IMR-90 (cell line): ENCODE measurements at regions not wholly inside any gene's neighbourhood (a gene's known extent, or its start where the extent isn't known, plus 50 kb on each side); places are given as distances from the start of the nearest gene placed in this dataset.

Experiments
- ATAC-seq: fragments of 200-7000 bp; cut with Tn5 transposase; 2 replicates; pipeline ENCODE4 v1.9.1; 2020; ENCODE audit warnings: low read depth, mild to moderate bottlenecking, moderate library complexity
- BruUV-seq: library from RNA; stranded (reverse); fragments of 400-500 nt; replicated peaks from 2 replicates; lab custom pipeline; 2021; lab: Mats Ljungman, UMichigan
- CTCF ChIA-PET: fragments of 300-600 bp; formaldehyde crosslinking; extraction: SDS; loops from one replicate; lab custom pipeline; 2021; ENCODE audit warnings: antibody characterized with exemption; lab: Yijun Ruan, JAX
- POLR2A ChIA-PET: fragments of 300-600 bp; sonication (Branson Sonifier 250); formaldehyde crosslinking; loops from one replicate; lab custom pipeline; 2022; ENCODE audit warnings: antibody characterized with exemption; ENCODE audit not compliant: unreplicated experiment; lab: Charles Lee
- DNase-seq: peaks from one replicate; pipeline ENCODE4 v3.0.0; 2013
- H2AFZ ChIP-seq: replicated peaks from 2 replicates; pipeline ENCODE3; 2013; ENCODE audit warnings: low read length, mild to moderate bottlenecking; ENCODE audit not compliant: poor library complexity
- H2AK5ac ChIP-seq: 2 replicates; pipeline ENCODE4 v1.6.1; 2013; ENCODE audit warnings: low read depth, low read length, inconsistent platforms
- H2AK9ac ChIP-seq: replicated peaks from 2 replicates; pipeline ENCODE3; 2013; ENCODE audit warnings: mild to moderate bottlenecking, low read depth, low read length, moderate library complexity; ENCODE audit not compliant: poor library complexity
- H2BK120ac ChIP-seq: 2 replicates; pipeline ENCODE4 v1.6.1; 2013; ENCODE audit warnings: low read depth, low read length, inconsistent platforms
- H2BK15ac ChIP-seq: 3 replicates; pipeline ENCODE4 v1.6.1; 2013; ENCODE audit warnings: low read depth, low read length, inconsistent platforms
- H2BK20ac ChIP-seq: 2 replicates; pipeline ENCODE4 v1.6.1; 2013; ENCODE audit warnings: low read depth, mild to moderate bottlenecking, inconsistent platforms, low read length, moderate library complexity
- H2BK5ac ChIP-seq: 2 replicates; pipeline ENCODE4 v1.6.1; 2013; ENCODE audit warnings: mild to moderate bottlenecking, low read depth, low read length, inconsistent platforms; ENCODE audit not compliant: poor library complexity, severe bottlenecking
- H3K14ac ChIP-seq: replicated peaks from 2 replicates; pipeline ENCODE4 v1.6.1; 2013; ENCODE audit warnings: low read depth, low read length, inconsistent platforms
- H3K18ac ChIP-seq: 2 replicates; pipeline ENCODE4 v1.6.1; 2013; ENCODE audit warnings: low read depth, low read length, control low read depth
- H3K23ac ChIP-seq: 2 replicates; pipeline ENCODE4 v1.6.1; 2013; ENCODE audit warnings: low read depth, low read length, inconsistent platforms
- H3K27ac ChIP-seq: 2 replicates; pipeline ENCODE4 v1.5.1; 2013; ENCODE audit warnings: mild to moderate bottlenecking, control low read depth, low read length; ENCODE audit not compliant: insufficient read depth
- H3K27me3 ChIP-seq: 2 replicates; pipeline ENCODE4 v1.6.1; 2013; ENCODE audit warnings: low read length; ENCODE audit not compliant: control insufficient read depth, insufficient read depth
- H3K36me3 ChIP-seq: 2 replicates; pipeline ENCODE4 v1.6.1; 2013; ENCODE audit warnings: low read length, mixed read lengths; ENCODE audit not compliant: control insufficient read depth, insufficient read depth
- H3K4ac ChIP-seq: 2 replicates; pipeline ENCODE4 v1.6.1; 2013; ENCODE audit warnings: low read depth, low read length, inconsistent platforms
- H3K4me1 ChIP-seq: 2 replicates; pipeline ENCODE4 v1.6.1; 2013; ENCODE audit warnings: low read length, mixed read lengths; ENCODE audit not compliant: control insufficient read depth, insufficient read depth
- H3K4me2 ChIP-seq: 2 replicates; pipeline ENCODE4 v1.6.1; 2013; ENCODE audit warnings: low read depth, mild to moderate bottlenecking, control low read depth, low read length, moderate library complexity
- H3K4me3 ChIP-seq: 2 replicates; pipeline ENCODE4 v1.5.1; 2013; ENCODE audit warnings: low read depth, mild to moderate bottlenecking, control low read depth, low read length, moderate library complexity; ENCODE audit not compliant: insufficient read depth
- H3K56ac ChIP-seq: 2 replicates; pipeline ENCODE4 v1.6.1; 2013; ENCODE audit warnings: low read length, inconsistent platforms; ENCODE audit not compliant: insufficient read depth; ENCODE audit errors: extremely low read depth
- H3K79me1 ChIP-seq, 2 experiments: 2 replicates each; pipeline ENCODE4 v1.6.1; 2013; ENCODE audit warnings: low read length in 2 of 2, inconsistent platforms in 1 of 2, low read depth in 1 of 2
- H3K9ac ChIP-seq: 2 replicates; pipeline ENCODE4 v1.6.1; 2013; ENCODE audit warnings: low read depth, low read length, control low read depth
- H3K9me1 ChIP-seq: 2 replicates; pipeline ENCODE4 v1.6.1; 2013; ENCODE audit warnings: low read length, inconsistent platforms; ENCODE audit not compliant: insufficient read depth
- H3K9me3 ChIP-seq: 2 replicates; pipeline ENCODE4 v1.6.1; 2013; ENCODE audit warnings: low read length; ENCODE audit not compliant: control insufficient read depth, insufficient read depth
- H4K20me1 ChIP-seq: 2 replicates; pipeline ENCODE4 v1.6.1; 2013; ENCODE audit warnings: low read length, inconsistent platforms; ENCODE audit not compliant: insufficient read depth
- H4K5ac ChIP-seq: 2 replicates; pipeline ENCODE4 v1.6.1; 2013; ENCODE audit warnings: mild to moderate bottlenecking, low read depth, low read length, control low read depth
- H4K8ac ChIP-seq, 2 experiments: 2 replicates each; pipeline ENCODE4 v1.6.1; 2013; ENCODE audit warnings: low read depth in 2 of 2, low read length in 2 of 2, control low read depth in 1 of 2, inconsistent platforms in 1 of 2
- H4K91ac ChIP-seq: 2 replicates; pipeline ENCODE4 v1.6.1; 2013; ENCODE audit warnings: low read depth, low read length, inconsistent platforms; ENCODE audit not compliant: insufficient read depth
- CEBPB ChIP-seq: IDR thresholded peaks from 2 replicates; pipeline ENCODE4 v1.6.1; 2012; ENCODE audit warnings: low read depth, low read length, improper control_type of control experiment
- FOS ChIP-seq: fragments of 150-350 bp; IDR thresholded peaks from 2 replicates; pipeline ENCODE4 v1.6.1; 2016; ENCODE audit warnings: low read depth, low read length
- NFE2L2 ChIP-seq: fragments of 150-350 bp; IDR thresholded peaks from 2 replicates; pipeline ENCODE4 v1.6.1; 2016; ENCODE audit warnings: low read depth, mild to moderate bottlenecking, low read length
- RAD21 ChIP-seq: IDR thresholded peaks from 2 replicates; pipeline ENCODE4 v1.6.1; 2012; ENCODE audit warnings: low read length, improper control_type of control experiment
- RFX5 ChIP-seq: IDR thresholded peaks from 2 replicates; pipeline ENCODE4 v1.8.0; 2012; ENCODE audit warnings: low read depth, mild to moderate bottlenecking, low read length, moderate library complexity
- SMC3 ChIP-seq: fragments of 150-350 bp; IDR thresholded peaks from 2 replicates; pipeline ENCODE4 v1.6.1; 2016; ENCODE audit warnings: low read depth, mild to moderate bottlenecking, antibody characterized with exemption, low read length, moderate library complexity
- WGBS, 2 experiments: methylation state at CpG; one replicate each; pipeline versions ENCODE4 v1.1.5 to v1.1.7; 2013; ENCODE audit warnings: missing lambda C conversion rate in 2 of 2; ENCODE audit not compliant: insufficient read length in 1 of 2; ENCODE audit errors: extremely low coverage in 2 of 2; 5-methylcytosine and 5-hydroxymethylcytosine counted together
- dilution Hi-C: fragments of 300-500 bp; cut with HindIII; formaldehyde crosslinking; loops from one replicate; pipeline ENCODE4 v1.14.3; 2018; ENCODE audit warnings: low sequenced_read_pairs; ENCODE audit not compliant: unreplicated experiment
- in situ Hi-C: fragments of 300-500 bp; cut with MboI; formaldehyde crosslinking; loops from 3 replicates; pipeline ENCODE4 v1.14.3; 2019; ENCODE audit warnings: low sequenced_read_pairs, inconsistent platforms, mixed read lengths
- intact Hi-C: fragments of 100-400 bp; cut with micrococcal nuclease; formaldehyde crosslinking; loops from 2 replicates; pipeline ENCODE4 v1.10.0; 2022
- TF ChIP-seq, protein P1 (sequence below): fragments of 150-350 bp; IDR thresholded peaks from 2 replicates; pipeline ENCODE4 v1.6.1; 2016; ENCODE audit warnings: low read depth, mild to moderate bottlenecking, low read length, moderate library complexity, borderline replicate concordance

DNA sequence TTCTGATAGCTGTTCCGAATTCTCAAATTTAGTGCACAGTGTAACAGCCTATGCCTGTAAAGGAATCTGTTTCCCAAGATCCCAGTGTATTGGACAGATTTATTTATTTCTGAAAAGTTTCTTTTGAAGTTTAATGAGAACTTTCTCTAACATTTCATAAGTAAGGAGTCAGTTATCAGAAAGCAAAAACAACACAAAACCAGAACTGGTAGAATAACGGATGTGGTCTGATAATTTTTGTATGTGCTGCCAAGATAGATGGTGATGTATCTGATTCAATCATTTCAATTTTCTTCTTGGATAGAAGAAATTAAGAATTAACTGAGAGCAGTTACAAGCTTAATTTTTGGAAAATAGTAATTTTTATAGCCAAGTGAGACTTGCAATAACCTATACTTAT, 374.3 kb downstream of the SOCS6 start:
- no peak for ATAC-seq
- Histone ChIP-seq H3K4me3 (no peak overlapping the region), H4K20me1 (no peaks in the 10 kb centered on the region), H4K91ac (no peak overlapping the region), H3K9ac (no peak overlapping the region), H2BK15ac (no peak overlapping the region), H3K27ac (no peak overlapping the region), H2BK5ac (no peak overlapping the region), H3K14ac (no peak overlapping the region), H3K36me3 (no peaks in the 10 kb centered on the region), H3K9me1 (no peaks in the 10 kb centered on the region), H3K4ac (no peak overlapping the region), H3K9me3 (peaks cover 4% of the 10 kb centered on the region; the same call in 1 of the 2 replicates), H3K56ac (no peak overlapping the region), H2AK5ac (no peak overlapping the region), H3K4me1 (no peaks in the 10 kb centered on the region), H3K27me3 (no peaks in the 10 kb centered on the region), H3K23ac (no peak overlapping the region), H3K79me1 (no peaks in the 10 kb centered on the region), H2AK9ac (no peak overlapping the region), H4K5ac (no peak overlapping the region), H3K18ac (no peak overlapping the region), H2BK20ac (no peak overlapping the region), H4K8ac (no peak overlapping the region), H3K4me2 (no peak overlapping the region), H2AFZ (no peak overlapping the region), H2BK120ac (no peak overlapping the region)
- TF ChIP-seq, protein P1, sequence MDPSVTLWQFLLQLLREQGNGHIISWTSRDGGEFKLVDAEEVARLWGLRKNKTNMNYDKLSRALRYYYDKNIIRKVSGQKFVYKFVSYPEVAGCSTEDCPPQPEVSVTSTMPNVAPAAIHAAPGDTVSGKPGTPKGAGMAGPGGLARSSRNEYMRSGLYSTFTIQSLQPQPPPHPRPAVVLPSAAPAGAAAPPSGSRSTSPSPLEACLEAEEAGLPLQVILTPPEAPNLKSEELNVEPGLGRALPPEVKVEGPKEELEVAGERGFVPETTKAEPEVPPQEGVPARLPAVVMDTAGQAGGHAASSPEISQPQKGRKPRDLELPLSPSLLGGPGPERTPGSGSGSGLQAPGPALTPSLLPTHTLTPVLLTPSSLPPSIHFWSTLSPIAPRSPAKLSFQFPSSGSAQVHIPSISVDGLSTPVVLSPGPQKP = no peak
- TF ChIP-seq SMC3 = no peak
- no peak for TF ChIP-seq CEBPB
- TF ChIP-seq RAD21 = no peak
- TF ChIP-seq FOS = no peak
- no peak for TF ChIP-seq NFE2L2
- TF ChIP-seq RFX5 = no peak
- CTCF ChIA-PET = no interaction called here
- dilution Hi-C loops (no loop called here), intact Hi-C loops (no loop called here), in situ Hi-C loops (no loop called here)
- POLR2A ChIA-PET = no interaction called here
- no CpG with 5 or more reads among the region's 2 CpGs for WGBS, 2 experiments
- DNase-seq = no peak
- BruUV-seq = no TSS peak
